ENCODE measurements at regions not wholly inside any gene's neighbourhood (a gene's known extent, or its start where the extent isn't known, plus 50 kb on each side); places are given as distances from the start of the nearest gene placed in this dataset.
"Not testable (repeated sequence)": the region's sequence is repeated elsewhere in the genome, so short reads cannot be mapped to it uniquely, and the experiment has no call there.

GRCh38 chr17:54678158-54678557 is 222.5 kb upstream of the TOM1L1 start:
- H3K4me1 ChIP-seq = no peaks in the 10 kb centered on the region
- TF ChIP-seq CTCF (IDR thresholded peaks at IDR 0.05) (no peak), EZH2 (IDR thresholded peaks at IDR 0.05) (no peak), EZH2phosphoT487 (IDR thresholded peaks at IDR 0.05) (no peak)
- Mint-ChIP-seq H3K36me3 (no peaks in the 10 kb centered on the region), H3K27me3 (ENCODE audit: insufficient read depth, low read depth) (peaks cover 3% of the 10 kb centered on the region), H3K4me3 (no peak overlapping the region), H3K9me3 (no peaks in the 10 kb centered on the region), H3K27ac (no peak overlapping the region), H3K4me1 (peaks cover 3% of the 10 kb centered on the region)
- no peaks in the 10 kb centered on the region for H3F3A ChIP-seq (ENCODE audit: low read depth)
- no peaks in the 10 kb centered on the region for H3K9me3 ChIP-seq (ENCODE audit: low read depth)
- no peak overlapping the region for H3K4me2 ChIP-seq
- H3K27me3 ChIP-seq = no peaks in the 10 kb centered on the region
- H2AFZ ChIP-seq (replicated peaks) = no peak overlapping the region
- H3K27ac ChIP-seq = no peak overlapping the region
- DNase-seq (ENCODE audit: low spot score) = no peak
- H4K20me1 ChIP-seq (ENCODE audit: low read depth) = no peaks in the 10 kb centered on the region
- H3K79me2 ChIP-seq (ENCODE audit: low read depth) = no peaks in the 10 kb centered on the region
- no peak overlapping the region for H3K9ac ChIP-seq
- no peaks in the 10 kb centered on the region for H3K36me3 ChIP-seq
- H3K4me3 ChIP-seq = no peak overlapping the region

- H3K4me3 ChIP-seq = no peak overlapping the region
- no peaks in the 10 kb centered on the region for H3K4me1 Mint-ChIP-seq
- no peak overlapping the region for H3K4me2 ChIP-seq
- no peak overlapping the region for H3K27ac Mint-ChIP-seq
- no peaks in the 10 kb centered on the region for H3K27me3 ChIP-seq
- H3K36me3 ChIP-seq = no peaks in the 10 kb centered on the region
- H3K36me3 Mint-ChIP-seq = no peaks in the 10 kb centered on the region
- H3K4me3 Mint-ChIP-seq = no peak overlapping the region
- no peaks in the 10 kb centered on the region for H3K9me3 Mint-ChIP-seq
- DNase-seq (ENCODE audit: low spot score) = no peak
- H3K9me3 ChIP-seq (ENCODE audit: low read depth) = no peaks in the 10 kb centered on the region
- no peak overlapping the region for H3K9ac ChIP-seq
- H3K4me1 ChIP-seq = no peaks in the 10 kb centered on the region
- H4K20me1 ChIP-seq (ENCODE audit: low read depth) = no peaks in the 10 kb centered on the region
- H3K27me3 Mint-ChIP-seq (ENCODE audit: insufficient read depth, low read depth) = peaks cover 3% of the 10 kb centered on the region
- H3K79me2 ChIP-seq (ENCODE audit: low read depth) = no peaks in the 10 kb centered on the region
- H3K27ac ChIP-seq = no peak overlapping the region
- no peak overlapping the region for H2AFZ ChIP-seq (replicated peaks)
- no peak for TF ChIP-seq EZH2 (IDR thresholded peaks at IDR 0.05)
- TF ChIP-seq CTCF (IDR thresholded peaks at IDR 0.05) = no peak
- no peak for TF ChIP-seq EZH2phosphoT487 (IDR thresholded peaks at IDR 0.05)
- H3F3A ChIP-seq (ENCODE audit: low read depth) = no peaks in the 10 kb centered on the region
Observed at GRCh38 chr17:54680410-54680809, 220.2 kb upstream of the TOM1L1 start.

GRCh38 chr17:54694287-54694887 is 206.3 kb upstream of the TOM1L1 start:
- H3K4me3 ChIP-seq = no peak overlapping the region
- Mint-ChIP-seq H3K27ac (no peak overlapping the region), H3K9me3 (peaks cover 3% of the 10 kb centered on the region), H3K4me1 (no peaks in the 10 kb centered on the region), H3K36me3 (no peaks in the 10 kb centered on the region), H3K27me3 (ENCODE audit: insufficient read depth, low read depth) (no peaks in the 10 kb centered on the region), H3K4me3 (no peak overlapping the region)
- no peaks in the 10 kb centered on the region for H3K9me3 ChIP-seq (ENCODE audit: low read depth)
- no peak overlapping the region for H2AFZ ChIP-seq (replicated peaks)
- TF ChIP-seq EZH2phosphoT487 (IDR thresholded peaks at IDR 0.05) (no peak), CTCF (IDR thresholded peaks at IDR 0.05) (no peak), EZH2 (IDR thresholded peaks at IDR 0.05) (no peak)
- H3K4me2 ChIP-seq = no peak overlapping the region
- H3K36me3 ChIP-seq = no peaks in the 10 kb centered on the region
- no peaks in the 10 kb centered on the region for H3F3A ChIP-seq (ENCODE audit: low read depth)
- DNase-seq (ENCODE audit: low spot score) = no peak
- H3K27me3 ChIP-seq = no peaks in the 10 kb centered on the region
- H3K79me2 ChIP-seq (ENCODE audit: low read depth) = no peaks in the 10 kb centered on the region
- H3K9ac ChIP-seq = no peak overlapping the region
- no peak overlapping the region for H3K27ac ChIP-seq
- no peaks in the 10 kb centered on the region for H3K4me1 ChIP-seq
- H4K20me1 ChIP-seq (ENCODE audit: low read depth) = no peaks in the 10 kb centered on the region

- not testable (repeated sequence) for H3K4me1 Mint-ChIP-seq; H3F3A ChIP-seq (ENCODE audit: low read depth); H3K4me3 Mint-ChIP-seq; H3K4me2 ChIP-seq; H3K4me3 ChIP-seq; H3K27ac ChIP-seq; H3K9ac ChIP-seq; H3K27me3 ChIP-seq; H3K79me2 ChIP-seq (ENCODE audit: low read depth); H3K9me3 Mint-ChIP-seq; H3K27me3 Mint-ChIP-seq (ENCODE audit: insufficient read depth, low read depth); H3K27ac Mint-ChIP-seq; H3K36me3 ChIP-seq; H2AFZ ChIP-seq (replicated peaks); H3K36me3 Mint-ChIP-seq; H4K20me1 ChIP-seq (ENCODE audit: low read depth); H3K4me1 ChIP-seq; DNase-seq (ENCODE audit: low spot score); H3K9me3 ChIP-seq (ENCODE audit: low read depth)
Observed at GRCh38 chr17:54712798-54713197, 187.9 kb upstream of the TOM1L1 start.

Data from neural progenitor cell (in vitro differentiated cells).